D721Med (cell line): ENCODE measurements at regions not wholly inside any gene's neighbourhood (a gene's known extent, or its start where the extent isn't known, plus 50 kb on each side); places are given as distances from the start of the nearest gene placed in this dataset.
A peak's percentile ranks its signal among the peaks of the same experiment; 100 is the strongest.

Source experiments
- DNase-seq: peaks from one replicate; pipeline ENCODE4 v3.0.0; 2011; ENCODE audit warnings: low spot score; ENCODE audit not compliant: insufficient read length
- FAIRE-seq: peaks from 2 replicates; lab custom pipeline; 2011; peaks lifted over from hg19 to GRCh38; lab: Jason Lieb, UNC
- CTCF ChIP-seq: IDR thresholded peaks from 2 replicates; pipeline ENCODE4 v1.5.1; 2012; ENCODE audit warnings: mild to moderate bottlenecking, control low read depth; ENCODE audit not compliant: insufficient read depth; ENCODE audit errors: missing control alignments

GRCh38 chr13:72504131-72504841, 223.1 kb downstream of the MZT1 start:
- TF ChIP-seq CTCF, result no peak
- FAIRE-seq (no peak), DNase-seq (no peak)

GRCh38 chr13:72500851-72501250, 226.6 kb downstream of the MZT1 start:
- DNase-seq (no peak), FAIRE-seq (no peak)
- TF ChIP-seq CTCF, result no peak

GRCh38 chr13:72495681-72496080, 231.7 kb downstream of the MZT1 start:
- FAIRE-seq (peak; percentile 98), DNase-seq (peak; percentile 29)
- no peak for TF ChIP-seq CTCF

- no peak for FAIRE-seq
These were observed 237.7 kb downstream of the MZT1 start for GRCh38 chr13:72489751-72490150.

GRCh38 chr13:72473321-72473720, 254.1 kb downstream of the MZT1 start:
- DNase-seq, result no peak
- TF ChIP-seq CTCF, result no peak
- FAIRE-seq, result no peak

More at GRCh38 chr13:72489751-72490150, 237.7 kb downstream of the MZT1 start:
- DNase-seq, result no peak
- TF ChIP-seq CTCF, result no peak

GRCh38 chr13:72469906-72470305, 257.5 kb downstream of the MZT1 start:
- no peak for FAIRE-seq
- TF ChIP-seq CTCF, result no peak
- no peak for DNase-seq

GRCh38 chr13:72463561-72463960, 263.9 kb downstream of the MZT1 start:
- no peak for DNase-seq
- FAIRE-seq, result no peak
- TF ChIP-seq CTCF, result no peak
